ENCODE measurements at regions not wholly inside any gene's neighbourhood (a gene's known extent, or its start where the extent isn't known, plus 50 kb on each side); places are given as distances from the start of the nearest gene placed in this dataset.
A peak's percentile ranks its signal among the peaks of the same experiment; 100 is the strongest.

- no peak overlapping the region for H2BK12ac ChIP-seq (ENCODE audit: insufficient read length, low read depth, low read length)
- no peaks in the 10 kb centered on the region for H3K23me2 ChIP-seq (ENCODE audit: insufficient read length, low read depth, low read length, poor library complexity, severe bottlenecking)
- DNase-seq = no peak
- H3K9ac ChIP-seq (ENCODE audit: extremely low read depth, insufficient read length, low read length) = no peak overlapping the region
- H4K91ac ChIP-seq (ENCODE audit: insufficient read length, low read depth, low read length) = no peak overlapping the region
- no peaks in the 10 kb centered on the region for H3K9me3 ChIP-seq (ENCODE audit: control insufficient read depth, low read depth, low read length)
- 0 out of 2 replicates have a peak, but pooled peaks cover 2% of the 10 kb centered on the region for H3K4me1 ChIP-seq (ENCODE audit: insufficient read depth, low read length)
- no peaks in the 10 kb centered on the region for H4K20me1 ChIP-seq (ENCODE audit: control insufficient read depth, insufficient read depth, insufficient read length)
- no peaks in the 10 kb centered on the region for H3K79me2 ChIP-seq (ENCODE audit: insufficient read depth, low read length)
- no peaks in the 10 kb centered on the region; a peak in 1 of 5 replicates for H3K9me3 Mint-ChIP-seq
- no peak overlapping the region for H3K4me2 ChIP-seq (ENCODE audit: insufficient read depth, insufficient read length, low read length)
- H3K4ac ChIP-seq (ENCODE audit: low read depth, low read length) = no peak overlapping the region
- no peak overlapping the region for H2AK5ac ChIP-seq (ENCODE audit: insufficient read length, low read length)
- H2BK15ac ChIP-seq (ENCODE audit: low read depth, low read length) = no peak overlapping the region
- no peak overlapping the region for H3K56ac ChIP-seq (ENCODE audit: insufficient read length, low read depth, low read length)
- peaks cover 16 to 25% of the 10 kb centered on the region in 2 experiments for H3K4me1 Mint-ChIP-seq
- H3K27me3 ChIP-seq (ENCODE audit: insufficient read depth, low read length) = no peaks in the 10 kb centered on the region
- peak overlapping the region in 1 of 3 experiments; percentile 40; a peak in 1 of 7 replicates for H3K27ac Mint-ChIP-seq
- no peaks in the 10 kb centered on the region for H3K79me1 ChIP-seq (ENCODE audit: insufficient read depth, low read depth, low read length, poor library complexity, severe bottlenecking)
- TF ChIP-seq CTCF (conservative IDR thresholded peaks at IDR 0.05) = no peak
- H3K18ac ChIP-seq (ENCODE audit: insufficient read length, low read depth, low read length) = no peak overlapping the region
- H2AFZ ChIP-seq (ENCODE audit: low read length) = no peak overlapping the region
- H3K27me3 Mint-ChIP-seq (ENCODE audit: low read depth) = no peaks in the 10 kb centered on the region
- H3K23ac ChIP-seq (ENCODE audit: insufficient read length, low read depth, low read length) = no peak overlapping the region
- no peak overlapping the region for H2BK20ac ChIP-seq (ENCODE audit: low read depth, low read length, poor library complexity, severe bottlenecking)
- no peak overlapping the region for H2BK120ac ChIP-seq (ENCODE audit: low read depth, low read length, poor library complexity, severe bottlenecking)
- no peak overlapping the region for H3T11ph ChIP-seq (ENCODE audit: low read length)
- no CpG with 5 or more reads among the region's 1 CpG for WGBS (ENCODE audit: extremely low coverage, insufficient read length, low lambda C conversion rate)
- no peak overlapping the region for H3K4me3 Mint-ChIP-seq
- H2BK5ac ChIP-seq (ENCODE audit: insufficient read length, low read length) = no peak overlapping the region
- no peak overlapping the region for H4K5ac ChIP-seq (ENCODE audit: insufficient read length, low read depth, low read length)
- no peak overlapping the region for H4K8ac ChIP-seq (replicated peaks; ENCODE audit: insufficient read length, low read depth, low read length)
- H3K14ac ChIP-seq (ENCODE audit: insufficient read depth, low read length) = no peak overlapping the region
- H3K27ac ChIP-seq (ENCODE audit: insufficient read length, low read depth, low read length) = no peak overlapping the region
- no peaks in the 10 kb centered on the region for H3K36me3 Mint-ChIP-seq (ENCODE audit: insufficient read depth in 1 of 3, low read depth in 3 of 3)
These were observed 1374.0 kb upstream of the TENM4 start for GRCh38 chr11:80814813-80815212.

Measured in H9 (cell line).